GM21529 (cell line): ENCODE measurements at regions not wholly inside any gene's neighbourhood (a gene's known extent, or its start where the extent isn't known, plus 50 kb on each side); places are given as distances from the start of the nearest gene placed in this dataset.
"Not testable (repeated sequence)": the region's sequence is repeated elsewhere in the genome, so short reads cannot be mapped to it uniquely, and the experiment has no call there.

Source experiments
- ATAC-seq: cut with Tn5 transposase; IDR thresholded peaks from one replicate; pipeline ENCODE4 v1.9.1; 2021; ENCODE audit not compliant: unreplicated experiment

GRCh38 chr4:141340458-141340857 lies 119.8 kb downstream of the ZNF330 start:
- no peak for ATAC-seq

DNA sequence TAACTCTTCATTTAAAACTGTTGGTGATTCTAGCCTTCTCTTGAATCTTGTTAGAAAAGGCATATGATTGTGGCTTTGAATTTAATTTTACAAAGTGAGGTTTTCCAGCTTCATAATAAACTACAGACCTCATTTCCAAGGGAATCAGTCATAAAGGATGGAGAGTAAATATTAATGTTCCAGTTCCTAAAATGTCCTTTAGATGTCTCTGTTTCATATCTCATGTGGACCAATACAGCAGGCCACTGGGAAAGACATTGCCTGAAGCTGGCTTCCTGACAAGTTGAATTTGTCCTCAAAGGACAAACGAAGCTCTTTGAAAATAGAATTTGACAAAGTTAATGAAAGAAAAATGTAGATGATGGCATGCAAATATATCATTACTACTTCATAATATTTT lies 125.4 kb downstream of the ZNF330 start:
- ATAC-seq = peak; percentile 62

GRCh38 chr4:141347684-141348083 lies 127.0 kb downstream of the ZNF330 start:
- no peak for ATAC-seq

GRCh38 chr4:141348125-141348524 lies 127.4 kb downstream of the ZNF330 start:
- ATAC-seq = peak; percentile 37

DNA sequence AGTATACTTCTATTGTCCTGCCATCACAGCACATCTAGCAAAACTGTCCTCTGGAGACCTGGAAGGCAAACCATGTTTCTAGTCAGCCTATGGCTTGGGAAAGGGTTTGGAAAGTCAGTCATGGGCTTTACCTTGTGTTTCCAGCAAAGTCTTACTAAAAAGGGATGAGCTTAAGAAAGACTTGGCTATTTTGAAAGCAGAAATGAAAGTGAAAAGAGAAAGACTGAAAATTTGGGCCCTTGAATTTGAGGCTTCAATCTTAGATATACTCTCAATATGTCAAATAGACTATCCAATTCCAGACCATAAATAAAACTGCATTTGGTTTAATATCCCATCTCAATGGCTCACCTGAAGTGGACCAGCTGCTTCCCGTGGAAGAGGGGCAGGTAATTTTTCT lies 127.9 kb downstream of the ZNF330 start:
- ATAC-seq = peak; percentile 46

- ATAC-seq = no peak
Observed at GRCh38 chr4:141349236-141349635, 128.5 kb downstream of the ZNF330 start.

- ATAC-seq = no peak
Observed at GRCh38 chr4:141350122-141350905, 129.6 kb downstream of the ZNF330 start.

GRCh38 chr4:141352331-141352730 lies 131.6 kb downstream of the ZNF330 start:
- ATAC-seq = no peak

DNA sequence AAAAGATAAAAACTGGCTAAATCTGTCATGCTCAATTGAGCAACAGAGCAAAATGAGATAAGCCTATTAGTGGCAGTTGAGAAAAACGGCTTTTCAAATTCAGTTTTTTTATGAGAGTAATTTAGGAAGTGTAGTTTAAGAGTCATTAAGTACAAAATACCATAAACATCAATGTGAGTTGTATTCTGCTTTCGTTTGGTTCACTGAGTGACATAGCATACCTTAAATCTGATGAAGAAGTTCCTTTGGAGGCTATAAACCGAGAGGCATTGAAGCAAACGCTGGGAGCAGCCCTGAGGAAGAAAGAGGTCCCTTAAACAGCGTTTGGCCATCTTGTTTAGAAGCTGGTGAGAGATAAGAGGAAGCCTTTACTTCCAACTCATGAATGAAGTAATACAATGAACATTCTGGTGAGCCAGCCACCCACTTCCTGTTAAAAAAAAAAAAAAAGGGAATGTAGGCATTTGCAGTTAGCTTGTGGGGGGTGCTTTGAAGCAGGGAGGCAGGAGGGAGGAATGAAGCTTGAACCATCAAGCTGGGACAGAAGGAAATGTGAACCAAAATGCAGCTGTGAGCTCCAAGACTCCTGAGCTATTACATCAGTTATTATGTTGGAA lies 132.3 kb downstream of the ZNF330 start:
- no peak for ATAC-seq

- no peak for ATAC-seq
Observed at GRCh38 chr4:141356321-141356962, 135.7 kb downstream of the ZNF330 start.

DNA sequence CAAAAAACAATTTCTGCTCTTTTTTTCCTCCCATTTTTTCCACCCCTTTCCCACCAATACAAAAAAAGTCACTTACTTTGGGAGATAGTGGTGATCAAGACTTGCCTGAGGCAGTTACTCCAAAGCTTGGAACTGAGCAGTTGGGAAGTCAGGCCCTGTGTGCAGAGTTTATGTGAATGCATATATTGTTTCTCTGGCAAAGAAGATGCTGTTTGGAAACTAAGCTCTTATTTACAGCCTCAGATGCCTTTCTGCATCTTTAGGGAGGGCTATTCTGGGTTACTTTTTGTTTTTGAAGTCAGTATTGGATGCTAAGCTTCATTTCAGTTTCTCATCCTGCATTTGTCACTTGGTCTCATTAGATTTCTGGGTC lies 136.3 kb downstream of the ZNF330 start:
- no peak for ATAC-seq

- not testable (repeated sequence) for ATAC-seq
Observed at GRCh38 chr4:141368241-141368640, 147.5 kb downstream of the ZNF330 start.

- ATAC-seq = no peak
Observed at GRCh38 chr4:141371206-141371605, 150.5 kb downstream of the ZNF330 start.

DNA sequence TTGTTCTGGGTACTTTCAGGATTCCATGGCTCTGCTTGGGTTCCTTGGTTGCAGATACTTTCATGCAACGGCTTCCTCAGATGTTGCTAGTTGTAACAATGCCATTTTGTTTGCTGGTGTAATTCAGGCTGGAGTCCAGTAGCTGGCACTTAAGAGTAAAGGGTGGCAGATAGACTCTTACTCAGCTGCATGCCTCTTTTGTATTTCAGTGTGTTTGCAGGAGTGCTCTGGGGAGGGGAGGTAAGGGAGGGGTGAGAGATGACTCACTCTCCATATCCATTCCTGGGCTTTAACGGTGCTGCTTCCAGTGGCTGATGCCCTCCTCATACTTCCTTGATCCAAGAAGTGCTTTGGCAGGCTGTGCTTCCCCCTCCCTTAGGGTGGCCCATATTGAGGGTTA lies 155.2 kb downstream of the ZNF330 start:
- no peak for ATAC-seq

DNA sequence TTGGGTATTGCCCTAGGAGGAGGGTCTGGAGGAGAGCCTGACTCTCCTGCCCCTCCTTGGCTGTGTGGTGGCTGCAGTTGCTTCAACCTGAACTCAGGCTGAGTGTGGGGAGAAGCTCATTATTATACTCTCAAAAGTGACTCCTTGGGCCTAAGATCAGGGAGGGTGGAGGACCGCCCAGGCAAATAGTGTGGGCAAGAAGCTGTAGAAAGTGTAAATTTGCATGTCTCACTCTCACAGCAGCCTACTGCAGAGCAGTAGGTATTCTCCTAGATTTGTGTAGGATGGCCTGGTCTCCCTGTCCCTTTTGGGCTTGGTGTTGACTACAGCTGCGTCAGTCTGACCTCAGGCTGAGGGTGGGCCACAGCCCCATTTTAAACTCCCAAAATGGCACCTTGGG lies 156.1 kb downstream of the ZNF330 start:
- peak; percentile 78 for ATAC-seq

DNA sequence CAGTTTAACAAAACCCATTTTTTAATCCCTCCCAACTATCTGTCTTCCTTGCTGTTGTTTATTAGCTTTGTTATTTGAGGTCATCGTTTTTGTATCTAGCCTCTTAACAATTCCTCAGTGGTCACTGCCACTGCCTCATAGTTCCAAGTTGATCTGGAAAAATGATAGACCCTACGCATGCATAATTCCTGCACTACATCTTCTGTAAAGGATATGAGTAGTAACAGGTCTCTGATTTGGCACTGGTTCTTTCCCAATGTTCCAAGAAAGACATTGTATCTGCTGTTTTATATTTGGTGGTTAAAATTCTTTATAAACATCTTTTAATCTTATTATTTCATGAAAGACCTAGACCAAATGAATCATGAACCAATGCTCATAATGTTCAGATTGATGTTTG lies 166.6 kb downstream of the ZNF330 start:
- no peak for ATAC-seq

GRCh38 chr4:141388481-141388880 lies 167.8 kb downstream of the ZNF330 start:
- ATAC-seq = no peak

DNA sequence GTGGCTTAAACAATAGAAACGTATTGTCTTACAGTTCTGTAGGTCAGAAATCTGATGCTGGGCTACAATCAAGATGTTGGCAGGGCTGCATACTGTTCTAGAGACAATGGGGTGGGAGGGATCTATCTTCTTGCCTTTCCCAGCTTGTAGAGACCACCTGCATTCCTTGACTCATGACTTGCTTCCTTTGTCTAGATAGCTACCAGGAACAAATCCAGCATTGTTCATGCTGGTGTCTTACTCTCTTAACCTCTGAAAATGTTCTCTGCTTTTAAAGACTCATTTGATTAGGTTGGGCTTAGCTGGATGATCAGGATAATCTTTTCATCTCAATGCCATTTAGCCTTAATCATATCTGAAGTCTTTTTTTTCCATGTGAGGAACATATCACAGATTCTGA lies 169.0 kb downstream of the ZNF330 start:
- ATAC-seq = no peak

DNA sequence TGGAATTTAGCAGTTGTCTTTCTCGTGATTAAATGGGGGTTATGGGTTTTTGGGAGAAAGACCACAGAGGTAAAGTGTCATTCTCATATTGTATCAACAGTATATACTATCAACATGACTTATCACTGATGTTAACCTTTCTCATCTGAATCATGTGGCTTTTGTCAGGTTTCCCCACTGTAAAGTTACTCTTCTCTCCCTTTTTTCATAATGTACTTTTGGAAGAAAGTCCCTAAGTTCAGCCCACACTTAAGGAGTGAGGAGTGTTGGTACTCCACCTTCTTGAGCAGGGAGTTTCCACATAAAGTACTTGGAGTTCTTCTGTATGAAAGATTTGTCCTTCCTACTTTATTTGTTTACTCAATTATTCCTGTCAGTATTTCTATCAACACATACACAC lies 169.9 kb downstream of the ZNF330 start:
- no peak for ATAC-seq

DNA sequence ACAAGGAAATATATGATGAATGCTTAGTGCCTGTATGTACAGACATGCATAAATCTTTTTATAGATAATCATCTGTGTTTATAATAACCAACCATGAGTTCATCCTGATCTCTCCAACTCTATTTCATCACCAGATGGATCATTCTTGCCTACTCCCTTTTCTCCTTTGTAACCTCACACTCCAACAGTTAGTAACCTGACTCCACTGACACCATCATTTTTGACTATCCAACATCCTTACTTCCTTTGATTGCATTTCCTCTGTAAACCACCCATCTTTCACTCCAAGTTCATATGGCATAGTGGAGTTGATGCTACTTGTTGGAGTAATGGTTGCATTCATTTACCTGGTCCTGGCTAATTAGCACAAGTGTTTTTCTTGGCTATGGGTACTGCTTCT lies 170.6 kb downstream of the ZNF330 start:
- ATAC-seq = no peak

DNA sequence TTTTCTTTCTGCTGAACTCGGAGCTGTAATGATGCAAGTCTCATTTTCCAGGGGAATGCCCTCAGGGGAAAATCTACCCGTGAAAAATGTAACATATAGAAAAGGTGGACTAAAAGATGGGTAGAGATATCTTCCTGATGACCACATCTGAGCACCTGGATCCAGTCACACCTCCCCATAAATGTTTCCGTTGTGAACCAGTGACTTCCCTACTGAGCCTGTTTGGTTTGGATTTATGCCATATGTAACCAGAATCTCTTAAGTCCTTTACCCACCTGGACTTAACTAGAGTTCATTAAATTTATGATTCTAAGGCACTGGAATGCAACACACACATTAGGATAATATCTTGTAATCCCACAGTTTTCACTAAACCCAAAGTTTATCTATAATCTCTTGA lies 171.1 kb downstream of the ZNF330 start:
- ATAC-seq = no peak

GRCh38 chr4:141395246-141395830 lies 174.6 kb downstream of the ZNF330 start:
- ATAC-seq = no peak
